IMR-90 (cell line): ENCODE measurements at regions not wholly inside any gene's neighbourhood (a gene's known extent, or its start where the extent isn't known, plus 50 kb on each side); places are given as distances from the start of the nearest gene placed in this dataset.

Experiments
- ATAC-seq: fragments of 200-7000 bp; cut with Tn5 transposase; 2 replicates; pipeline ENCODE4 v1.9.1; 2020; ENCODE audit warnings: low read depth, mild to moderate bottlenecking, moderate library complexity
- BruUV-seq: library from RNA; stranded (reverse); fragments of 400-500 nt; replicated peaks from 2 replicates; lab custom pipeline; 2021; lab: Mats Ljungman, UMichigan
- CTCF ChIA-PET: fragments of 300-600 bp; formaldehyde crosslinking; extraction: SDS; loops from one replicate; lab custom pipeline; 2021; ENCODE audit warnings: antibody characterized with exemption; lab: Yijun Ruan, JAX
- POLR2A ChIA-PET: fragments of 300-600 bp; sonication (Branson Sonifier 250); formaldehyde crosslinking; loops from one replicate; lab custom pipeline; 2022; ENCODE audit warnings: antibody characterized with exemption; ENCODE audit not compliant: unreplicated experiment; lab: Charles Lee
- DNase-seq: peaks from one replicate; pipeline ENCODE4 v3.0.0; 2013
- H2AFZ ChIP-seq: replicated peaks from 2 replicates; pipeline ENCODE3; 2013; ENCODE audit warnings: low read length, mild to moderate bottlenecking; ENCODE audit not compliant: poor library complexity
- H2AK5ac ChIP-seq: 2 replicates; pipeline ENCODE4 v1.6.1; 2013; ENCODE audit warnings: low read depth, low read length, inconsistent platforms
- H2AK9ac ChIP-seq: replicated peaks from 2 replicates; pipeline ENCODE3; 2013; ENCODE audit warnings: mild to moderate bottlenecking, low read depth, low read length, moderate library complexity; ENCODE audit not compliant: poor library complexity
- H2BK120ac ChIP-seq: 2 replicates; pipeline ENCODE4 v1.6.1; 2013; ENCODE audit warnings: low read depth, low read length, inconsistent platforms
- H2BK15ac ChIP-seq: 3 replicates; pipeline ENCODE4 v1.6.1; 2013; ENCODE audit warnings: low read depth, low read length, inconsistent platforms
- H2BK20ac ChIP-seq: 2 replicates; pipeline ENCODE4 v1.6.1; 2013; ENCODE audit warnings: low read depth, mild to moderate bottlenecking, inconsistent platforms, low read length, moderate library complexity
- H2BK5ac ChIP-seq: 2 replicates; pipeline ENCODE4 v1.6.1; 2013; ENCODE audit warnings: mild to moderate bottlenecking, low read depth, low read length, inconsistent platforms; ENCODE audit not compliant: poor library complexity, severe bottlenecking
- H3K14ac ChIP-seq: replicated peaks from 2 replicates; pipeline ENCODE4 v1.6.1; 2013; ENCODE audit warnings: low read depth, low read length, inconsistent platforms
- H3K18ac ChIP-seq: 2 replicates; pipeline ENCODE4 v1.6.1; 2013; ENCODE audit warnings: low read depth, low read length, control low read depth
- H3K23ac ChIP-seq: 2 replicates; pipeline ENCODE4 v1.6.1; 2013; ENCODE audit warnings: low read depth, low read length, inconsistent platforms
- H3K27ac ChIP-seq: 2 replicates; pipeline ENCODE4 v1.5.1; 2013; ENCODE audit warnings: mild to moderate bottlenecking, control low read depth, low read length; ENCODE audit not compliant: insufficient read depth
- H3K27me3 ChIP-seq: 2 replicates; pipeline ENCODE4 v1.6.1; 2013; ENCODE audit warnings: low read length; ENCODE audit not compliant: control insufficient read depth, insufficient read depth
- H3K36me3 ChIP-seq: 2 replicates; pipeline ENCODE4 v1.6.1; 2013; ENCODE audit warnings: low read length, mixed read lengths; ENCODE audit not compliant: control insufficient read depth, insufficient read depth
- H3K4ac ChIP-seq: 2 replicates; pipeline ENCODE4 v1.6.1; 2013; ENCODE audit warnings: low read depth, low read length, inconsistent platforms
- H3K4me1 ChIP-seq: 2 replicates; pipeline ENCODE4 v1.6.1; 2013; ENCODE audit warnings: low read length, mixed read lengths; ENCODE audit not compliant: control insufficient read depth, insufficient read depth
- H3K4me2 ChIP-seq: 2 replicates; pipeline ENCODE4 v1.6.1; 2013; ENCODE audit warnings: low read depth, mild to moderate bottlenecking, control low read depth, low read length, moderate library complexity
- H3K4me3 ChIP-seq: 2 replicates; pipeline ENCODE4 v1.5.1; 2013; ENCODE audit warnings: low read depth, mild to moderate bottlenecking, control low read depth, low read length, moderate library complexity; ENCODE audit not compliant: insufficient read depth
- H3K56ac ChIP-seq: 2 replicates; pipeline ENCODE4 v1.6.1; 2013; ENCODE audit warnings: low read length, inconsistent platforms; ENCODE audit not compliant: insufficient read depth; ENCODE audit errors: extremely low read depth
- H3K79me1 ChIP-seq, 2 experiments: 2 replicates each; pipeline ENCODE4 v1.6.1; 2013; ENCODE audit warnings: low read length in 2 of 2, inconsistent platforms in 1 of 2, low read depth in 1 of 2
- H3K9ac ChIP-seq: 2 replicates; pipeline ENCODE4 v1.6.1; 2013; ENCODE audit warnings: low read depth, low read length, control low read depth
- H3K9me1 ChIP-seq: 2 replicates; pipeline ENCODE4 v1.6.1; 2013; ENCODE audit warnings: low read length, inconsistent platforms; ENCODE audit not compliant: insufficient read depth
- H3K9me3 ChIP-seq: 2 replicates; pipeline ENCODE4 v1.6.1; 2013; ENCODE audit warnings: low read length; ENCODE audit not compliant: control insufficient read depth, insufficient read depth
- H4K20me1 ChIP-seq: 2 replicates; pipeline ENCODE4 v1.6.1; 2013; ENCODE audit warnings: low read length, inconsistent platforms; ENCODE audit not compliant: insufficient read depth
- H4K5ac ChIP-seq: 2 replicates; pipeline ENCODE4 v1.6.1; 2013; ENCODE audit warnings: mild to moderate bottlenecking, low read depth, low read length, control low read depth
- H4K8ac ChIP-seq, 2 experiments: 2 replicates each; pipeline ENCODE4 v1.6.1; 2013; ENCODE audit warnings: low read depth in 2 of 2, low read length in 2 of 2, control low read depth in 1 of 2, inconsistent platforms in 1 of 2
- H4K91ac ChIP-seq: 2 replicates; pipeline ENCODE4 v1.6.1; 2013; ENCODE audit warnings: low read depth, low read length, inconsistent platforms; ENCODE audit not compliant: insufficient read depth
- CTCF ChIP-seq: conservative IDR thresholded peaks from 2 replicates; pipeline ENCODE4 v1.5.1; 2012; ENCODE audit warnings: mild to moderate bottlenecking, low read depth, low read length, improper control_type of control experiment
- RAD21 ChIP-seq: IDR thresholded peaks from 2 replicates; pipeline ENCODE4 v1.6.1; 2012; ENCODE audit warnings: low read length, improper control_type of control experiment
- SMC3 ChIP-seq: fragments of 150-350 bp; IDR thresholded peaks from 2 replicates; pipeline ENCODE4 v1.6.1; 2016; ENCODE audit warnings: low read depth, mild to moderate bottlenecking, antibody characterized with exemption, low read length, moderate library complexity
- USF2 ChIP-seq: fragments of 150-350 bp; IDR thresholded peaks from 2 replicates; pipeline ENCODE4 v1.6.1; 2017; ENCODE audit warnings: mild to moderate bottlenecking, antibody characterized with exemption, low read length, low read depth
- WGBS, 2 experiments: methylation state at CpG; one replicate each; pipeline versions ENCODE4 v1.1.5 to v1.1.7; 2013; ENCODE audit warnings: missing lambda C conversion rate in 2 of 2; ENCODE audit not compliant: insufficient read length in 1 of 2; ENCODE audit errors: extremely low coverage in 2 of 2; 5-methylcytosine and 5-hydroxymethylcytosine counted together
- dilution Hi-C: fragments of 300-500 bp; cut with HindIII; formaldehyde crosslinking; loops from one replicate; pipeline ENCODE4 v1.14.3; 2018; ENCODE audit warnings: low sequenced_read_pairs; ENCODE audit not compliant: unreplicated experiment
- in situ Hi-C: fragments of 300-500 bp; cut with MboI; formaldehyde crosslinking; loops from 3 replicates; pipeline ENCODE4 v1.14.3; 2019; ENCODE audit warnings: low sequenced_read_pairs, inconsistent platforms, mixed read lengths
- intact Hi-C: fragments of 100-400 bp; cut with micrococcal nuclease; formaldehyde crosslinking; loops from 2 replicates; pipeline ENCODE4 v1.10.0; 2022

GRCh38 chr2:190121971-190122370 is 59.4 kb upstream of the MSTN start:
- in situ Hi-C loops, result no loop called here
- DNase-seq, result peak; percentile 41
- Histone ChIP-seq H4K8ac (no peak overlapping the region), H2AFZ (no peak overlapping the region), H3K9me1 (no peaks in the 10 kb centered on the region), H3K4me1 (peaks cover 4% of the 10 kb centered on the region), H2BK5ac (no peak overlapping the region), H2BK15ac (no peak overlapping the region), H2AK9ac (no peak overlapping the region), H3K9ac (no peak overlapping the region), H3K4me3 (no peak overlapping the region), H3K79me1 (no peaks in the 10 kb centered on the region), H4K20me1 (no peaks in the 10 kb centered on the region), H2BK20ac (no peak overlapping the region), H3K4ac (no peak overlapping the region), H3K4me2 (no peak overlapping the region), H3K9me3 (no peaks in the 10 kb centered on the region), H3K36me3 (no peaks in the 10 kb centered on the region), H3K14ac (no peak overlapping the region), H3K18ac (no peak overlapping the region), H3K56ac (no peak overlapping the region), H2BK120ac (no peak overlapping the region), H4K5ac (no peak overlapping the region), H3K27me3 (no peaks in the 10 kb centered on the region), H3K23ac (no peak overlapping the region), H3K27ac (no peak overlapping the region), H4K91ac (no peak overlapping the region), H2AK5ac (no peak overlapping the region)
- ChIA-PET POLR2A (no interaction called here), CTCF (interaction anchor here (0.8 to 1.3 kb wide), 3 partner anchors 12 to 28 kb away, joined by 3 read pairs; no protein-coding TSS in a partner anchor)
- 40% methylated on average over 1 of the region's 1 CpG; no CpG with 5 or more reads in 1 of the 2 experiments for WGBS, 2 experiments
- no peak for ATAC-seq
- BruUV-seq, result no TSS peak
- dilution Hi-C loops, result no loop called here
- intact Hi-C loops, result no loop called here
- TF ChIP-seq CTCF, result peak; percentile 36; the same call in 1 of the 2 replicates
- peak; percentile 17; the same call in 1 of the 2 replicates for TF ChIP-seq SMC3
- peak; percentile 38; the same call in 1 of the 2 replicates for TF ChIP-seq RAD21
- no peak for TF ChIP-seq USF2
